Tibial artery (tissue), 4 donors: ENCODE measurements at regions not wholly inside any gene's neighbourhood (a gene's known extent, or its start where the extent isn't known, plus 50 kb on each side); places are given as distances from the start of the nearest gene placed in this dataset.

Source experiments
- DNase-seq, 2 donors: peaks; one replicate each; pipeline ENCODE4 v3.0.0-alpha.2; 2019
- H3K27ac ChIP-seq, 2 donors: fragments of 200-600 bp; sonication (generic) in 1 of 2; 1 replicate in 1 of 2; 2 replicates in 1 of 2; pipeline ENCODE4 v1.5.1; 2018 to 2019; ENCODE audit warnings: mild to moderate bottlenecking in 1 of 2
- H3K27me3 ChIP-seq, 2 donors: fragments of 200-600 bp; sonication (generic) in 1 of 2; one replicate each; pipeline versions ENCODE4 v1.5.1 to v1.6.0; 2016 to 2019
- H3K36me3 ChIP-seq, 3 donors: fragments of 200-600 bp; sonication (generic) in 2 of 3; one replicate each; pipeline ENCODE4 v1.5.1; 2016 to 2019; ENCODE audit warnings: mild to moderate bottlenecking in 2 of 3
- H3K4me1 ChIP-seq, 4 donors: fragments of 200-600 bp; sonication (generic) in 2 of 4; 1 replicate in 3 of 4; 2 replicates in 1 of 4; pipeline ENCODE4 v1.5.1; 2016 to 2019
- H3K4me3 ChIP-seq, 2 donors: fragments of 200-600 bp; sonication (generic) in 1 of 2; 1 replicate in 1 of 2; 2 replicates in 1 of 2; pipeline ENCODE4 v1.5.1; 2018 to 2019; ENCODE audit warnings: mild to moderate bottlenecking in 2 of 2
- H3K9me3 ChIP-seq, 3 donors: fragments of 200-600 bp; sonication (generic) in 1 of 3; one replicate each; pipeline ENCODE4 v1.5.1; 2016 to 2019
- intact Hi-C: fragments of 100-400 bp; cut with DNase I; formaldehyde crosslinking; loops from one replicate; pipeline ENCODE4 v1.15.0; 2023; ENCODE audit warnings: low total_unique reads
- TF ChIP-seq, protein P1 (sequence below), 2 experiments: fragments of 200-600 bp in 1 of 2; fragments of 450-650 bp in 1 of 2; IDR thresholded peaks; one replicate each; pipeline ENCODE4 v1.5.1; 2017 to 2019; ENCODE audit warnings: antibody characterized with exemption in 2 of 2, mild to moderate bottlenecking in 1 of 2, moderate library complexity in 1 of 2

- Histone ChIP-seq H3K36me3 (no peaks in the 10 kb centered on the region), H3K9me3 (no peaks in the 10 kb centered on the region), H3K27me3 (no peaks in the 10 kb centered on the region), H3K4me1 (no peaks in the 10 kb centered on the region), H3K4me3 (no peak overlapping the region), H3K27ac (no peak overlapping the region)
- TF ChIP-seq, protein P1, sequence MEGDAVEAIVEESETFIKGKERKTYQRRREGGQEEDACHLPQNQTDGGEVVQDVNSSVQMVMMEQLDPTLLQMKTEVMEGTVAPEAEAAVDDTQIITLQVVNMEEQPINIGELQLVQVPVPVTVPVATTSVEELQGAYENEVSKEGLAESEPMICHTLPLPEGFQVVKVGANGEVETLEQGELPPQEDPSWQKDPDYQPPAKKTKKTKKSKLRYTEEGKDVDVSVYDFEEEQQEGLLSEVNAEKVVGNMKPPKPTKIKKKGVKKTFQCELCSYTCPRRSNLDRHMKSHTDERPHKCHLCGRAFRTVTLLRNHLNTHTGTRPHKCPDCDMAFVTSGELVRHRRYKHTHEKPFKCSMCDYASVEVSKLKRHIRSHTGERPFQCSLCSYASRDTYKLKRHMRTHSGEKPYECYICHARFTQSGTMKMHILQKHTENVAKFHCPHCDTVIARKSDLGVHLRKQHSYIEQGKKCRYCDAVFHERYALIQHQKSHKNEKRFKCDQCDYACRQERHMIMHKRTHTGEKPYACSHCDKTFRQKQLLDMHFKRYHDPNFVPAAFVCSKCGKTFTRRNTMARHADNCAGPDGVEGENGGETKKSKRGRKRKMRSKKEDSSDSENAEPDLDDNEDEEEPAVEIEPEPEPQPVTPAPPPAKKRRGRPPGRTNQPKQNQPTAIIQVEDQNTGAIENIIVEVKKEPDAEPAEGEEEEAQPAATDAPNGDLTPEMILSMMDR (IDR thresholded peaks at IDR 0.05): no peak
- intact Hi-C loops: no loop called here
- DNase-seq: no peak
Measured at GRCh38 chr6:137761072-137761471, 106.0 kb upstream of the TNFAIP3 start.

GRCh38 chr6:137761487-137761886 is 105.6 kb upstream of the TNFAIP3 start:
- Histone ChIP-seq H3K27ac (no peak overlapping the region), H3K4me1 (no peaks in the 10 kb centered on the region), H3K4me3 (no peak overlapping the region), H3K36me3 (no peaks in the 10 kb centered on the region), H3K27me3 (no peaks in the 10 kb centered on the region), H3K9me3 (no peaks in the 10 kb centered on the region)
- TF ChIP-seq, protein P1 (IDR thresholded peaks at IDR 0.05): no peak
- intact Hi-C loops: no loop called here
- DNase-seq: no peak

- H3K27me3 ChIP-seq: no peaks in the 10 kb centered on the region
- no peaks in the 10 kb centered on the region for H3K9me3 ChIP-seq
- TF ChIP-seq, protein P1 (IDR thresholded peaks at IDR 0.05): no peak
- no peak overlapping the region for H3K4me3 ChIP-seq
- intact Hi-C loops: no loop called here
- H3K4me1 ChIP-seq: no peaks in the 10 kb centered on the region
- no peaks in the 10 kb centered on the region for H3K36me3 ChIP-seq
- H3K27ac ChIP-seq: no peak overlapping the region
- DNase-seq: no peak
Measured at GRCh38 chr6:137762168-137763090, 104.6 kb upstream of the TNFAIP3 start.

- intact Hi-C loops: no loop called here
- no peak overlapping the region for H3K4me3 ChIP-seq
Measured at GRCh38 chr6:137763436-137763835, 103.6 kb upstream of the TNFAIP3 start.

GRCh38 chr6:137763886-137764285 is 103.2 kb upstream of the TNFAIP3 start:
- TF ChIP-seq, protein P1 (IDR thresholded peaks at IDR 0.05): no peak
- no peaks in the 10 kb centered on the region for H3K36me3 ChIP-seq
- intact Hi-C loops: no loop called here

More at GRCh38 chr6:137763436-137763835, 103.6 kb upstream of the TNFAIP3 start:
- H3K4me1 ChIP-seq: no peaks in the 10 kb centered on the region
- TF ChIP-seq, protein P1 (IDR thresholded peaks at IDR 0.05): no peak
- H3K27me3 ChIP-seq: no peaks in the 10 kb centered on the region
- H3K27ac ChIP-seq: no peak overlapping the region
- no peaks in the 10 kb centered on the region for H3K9me3 ChIP-seq
- no peaks in the 10 kb centered on the region for H3K36me3 ChIP-seq
- no peak for DNase-seq

More at GRCh38 chr6:137763886-137764285, 103.2 kb upstream of the TNFAIP3 start:
- Histone ChIP-seq H3K4me1 (no peaks in the 10 kb centered on the region), H3K4me3 (no peak overlapping the region), H3K27ac (no peak overlapping the region), H3K27me3 (no peaks in the 10 kb centered on the region), H3K9me3 (no peaks in the 10 kb centered on the region)
- DNase-seq: no peak
